SK-N-SH (cell line): ENCODE measurements at regions not wholly inside any gene's neighbourhood (a gene's known extent, or its start where the extent isn't known, plus 50 kb on each side); places are given as distances from the start of the nearest gene placed in this dataset.
"Not testable (repeated sequence)": the region's sequence is repeated elsewhere in the genome, so short reads cannot be mapped to it uniquely, and the experiment has no call there.

ENCODE experiments used
- CTCF ChIA-PET: fragments of 300-600, 350-600 bp; formaldehyde crosslinking; extraction: SDS; loops from one replicate; lab custom pipeline; 2021; lab: Yijun Ruan, JAX
- POLR2A ChIA-PET: fragments of 350-600 bp; sonication (Branson Sonifier 250); formaldehyde crosslinking; extraction: SDS; loops from one replicate; lab custom pipeline; 2020; ENCODE audit warnings: antibody characterized with exemption, inconsistent platforms; lab: Yijun Ruan, JAX
- DNase-seq: peaks from one replicate; pipeline ENCODE4 v3.0.0; 2012
- H2AFZ ChIP-seq: fragments of 200-600 bp; sonication (generic); 2 replicates; pipeline ENCODE4 v1.8.1; 2016; ENCODE audit warnings: antibody characterized with exemption, mild to moderate bottlenecking, low read depth
- H3F3A ChIP-seq: fragments of 200-600 bp; sonication (generic); replicated peaks from 2 replicates; pipeline ENCODE3; 2016; ENCODE audit warnings: antibody characterized with exemption, mild to moderate bottlenecking; ENCODE audit not compliant: insufficient read depth
- H3K27ac ChIP-seq, 2 experiments: fragments of 200-500 bp in 1 of 2; fragments of 200-600 bp in 1 of 2; sonication (Bioruptor generic) in 1 of 2; sonication (generic), shearing (Covaris generic) in 1 of 2; 2 replicates each; pipeline versions ENCODE4 v1.5.1 to v1.6.1; 2014 to 2016; ENCODE audit warnings: low read depth in 2 of 2, inconsistent platforms in 1 of 2, low read length in 1 of 2, mild to moderate bottlenecking in 1 of 2, mixed read lengths in 1 of 2
- H3K27me3 ChIP-seq: fragments of 200-600 bp; sonication (generic), shearing (Covaris generic); 2 replicates; pipeline ENCODE4 v1.6.1; 2016; ENCODE audit warnings: mixed run types; ENCODE audit not compliant: insufficient read depth
- H3K36me3 ChIP-seq, 2 experiments: fragments of 200-500 bp in 1 of 2; fragments of 200-600 bp in 1 of 2; sonication (Bioruptor generic) in 1 of 2; sonication (generic) in 1 of 2; replicated peaks in 1 of 2; 2 replicates each; pipeline versions ENCODE3 to v1.5.1; 2014 to 2016; ENCODE audit warnings: low read length in 1 of 2, mild to moderate bottlenecking in 1 of 2; ENCODE audit not compliant: insufficient read depth in 2 of 2, control insufficient read depth in 1 of 2
- H3K4me1 ChIP-seq, 2 experiments: fragments of 200-500 bp in 1 of 2; fragments of 200-600 bp in 1 of 2; sonication (Bioruptor generic) in 1 of 2; sonication (generic), shearing (Covaris generic) in 1 of 2; 2 replicates each; pipeline versions ENCODE4 v1.5.1 to v1.6.1; 2014 to 2016; ENCODE audit warnings: low read depth in 1 of 2, low read length in 1 of 2, mixed run types in 1 of 2; ENCODE audit not compliant: insufficient read depth in 2 of 2, control insufficient read depth in 1 of 2
- H3K4me2 ChIP-seq: fragments of 200-600 bp; sonication (generic), shearing (Covaris generic); 2 replicates; pipeline ENCODE4 v1.6.1; 2017; ENCODE audit warnings: mixed run types
- H3K4me3 ChIP-seq, 2 experiments: fragments of 200-500 bp in 1 of 2; fragments of 200-600 bp in 1 of 2; sonication (Bioruptor generic) in 1 of 2; sonication (generic), shearing (Covaris generic) in 1 of 2; 2 replicates each; pipeline versions ENCODE4 v1.5.1 to v1.8.1; 2014 to 2016; ENCODE audit warnings: low read depth in 2 of 2, inconsistent platforms in 1 of 2, low read length in 1 of 2, mild to moderate bottlenecking in 1 of 2, mixed read lengths in 1 of 2, moderate library complexity in 1 of 2
- H3K79me2 ChIP-seq: fragments of 200-600 bp; sonication (generic); 2 replicates; pipeline ENCODE4 v1.8.1; 2017; ENCODE audit warnings: mild to moderate bottlenecking; ENCODE audit not compliant: insufficient read depth
- H3K9ac ChIP-seq: fragments of 200-600 bp; sonication (generic); 2 replicates; pipeline ENCODE4 v1.6.1; 2017; ENCODE audit warnings: mixed run types
- H3K9me2 ChIP-seq: fragments of 200-600 bp; sonication (generic); 2 replicates; pipeline ENCODE4 v1.6.1; 2017; ENCODE audit warnings: mixed run types
- H3K9me3 ChIP-seq: fragments of 200-600 bp; sonication (generic); 2 replicates; pipeline ENCODE4 v1.6.1; 2017; ENCODE audit warnings: mixed run types, mild to moderate bottlenecking, moderate library complexity
- H4K20me1 ChIP-seq: fragments of 200-600 bp; sonication (generic); 2 replicates; pipeline ENCODE4 v1.6.1; 2017; ENCODE audit warnings: mild to moderate bottlenecking, mixed run types; ENCODE audit not compliant: insufficient read depth
- CHD2 ChIP-seq: fragments of 150-350 bp; IDR thresholded peaks from 2 replicates; pipeline ENCODE4 v1.6.1; 2018; ENCODE audit warnings: low read length; ENCODE audit not compliant: partially characterized antibody
- CTCF ChIP-seq: fragments of 200-600 bp; sonication (generic); IDR thresholded peaks from 2 replicates; pipeline ENCODE4 v1.6.1; 2017; ENCODE audit warnings: antibody characterized with exemption, mild to moderate bottlenecking, moderate library complexity
- EP300 ChIP-seq, 2 experiments: IDR thresholded peaks; 2 replicates each; pipeline versions ENCODE4 v1.4.0 to v1.6.1; 2012; ENCODE audit warnings: borderline replicate concordance in 1 of 2, low read depth in 1 of 2, low read length in 1 of 2
- FOXJ3 ChIP-seq: sonication (generic); formaldehyde crosslinking; IDR thresholded peaks from 2 replicates; pipeline ENCODE4 v1.5.1; 2020; ENCODE audit warnings: mild to moderate bottlenecking, missing genetic modification reagents
- GATA2 ChIP-seq: sonication (generic); formaldehyde crosslinking; IDR thresholded peaks from 2 replicates; pipeline ENCODE4 v1.5.0; 2020; ENCODE audit warnings: mild to moderate bottlenecking, missing genetic modification reagents
- MEF2A ChIP-seq: IDR thresholded peaks from 2 replicates; pipeline ENCODE4 v1.4.0; 2012; ENCODE audit warnings: low read depth, borderline replicate concordance
- MXI1 ChIP-seq: IDR thresholded peaks from 2 replicates; pipeline ENCODE4 v1.6.1; 2012; ENCODE audit warnings: mild to moderate bottlenecking, low read depth, low read length, improper control_type of control experiment
- NRF1 ChIP-seq: IDR thresholded peaks from 2 replicates; pipeline ENCODE4 v1.6.1; 2012; ENCODE audit warnings: low read depth, mild to moderate bottlenecking, low read length
- POLR2AphosphoS5 ChIP-seq: IDR thresholded peaks from 2 replicates; pipeline ENCODE4 v1.6.1; 2012; ENCODE audit warnings: low read depth, low read length
- RFX5 ChIP-seq: IDR thresholded peaks from 2 replicates; pipeline ENCODE4 v1.6.1; 2012; ENCODE audit warnings: mild to moderate bottlenecking, improper control_type of control experiment, low read length
- TCF12 ChIP-seq: IDR thresholded peaks from 2 replicates; pipeline ENCODE4 v1.4.0; 2012
- USF2 ChIP-seq: fragments of 150-350 bp; IDR thresholded peaks from 2 replicates; pipeline ENCODE4 v1.6.1; 2017; ENCODE audit warnings: antibody characterized with exemption, low read length, low read depth, borderline replicate concordance
- YY1 ChIP-seq: IDR thresholded peaks from 2 replicates; pipeline ENCODE4 v1.4.0; 2012; ENCODE audit warnings: low read depth, mild to moderate bottlenecking
- WGBS: methylation state at CpG from one replicate; pipeline ENCODE4 v1.1.6; 2017; ENCODE audit warnings: low lambda C conversion rate; 5-methylcytosine and 5-hydroxymethylcytosine counted together

GRCh38 chr10:63825111-63825510 is 303.9 kb downstream of the REEP3 start:
- no peak for DNase-seq

GRCh38 chr10:63825766-63826165 is 304.6 kb downstream of the REEP3 start:
- H3K4me1 ChIP-seq, result no peaks in the 10 kb centered on the region
- H3K9ac ChIP-seq, result no peak overlapping the region
- CTCF ChIA-PET, result no interaction called here
- no peak overlapping the region for H2AFZ ChIP-seq
- no peak for DNase-seq
- TF ChIP-seq MXI1 (no peak), CHD2 (no peak), USF2 (no peak), CTCF (no peak), EP300 (IDR thresholded peaks at IDR 0.05; ENCODE audit: borderline replicate concordance in 1 of 2, low read depth in 1 of 2, low read length in 1 of 2) (no peak), TCF12 (no peak)
- no peaks in the 10 kb centered on the region for H3K79me2 ChIP-seq
- 32% methylated on average over 5 of the region's 5 CpGs for WGBS
- no peaks in the 10 kb centered on the region for H3K9me3 ChIP-seq
- H3K36me3 ChIP-seq, result no peaks in the 10 kb centered on the region
- no peak overlapping the region for H3K27ac ChIP-seq
- H3K4me2 ChIP-seq, result no peak overlapping the region
- no peaks in the 10 kb centered on the region for H3K9me2 ChIP-seq
- no peaks in the 10 kb centered on the region; the same call in 1 of the 2 replicates for H3K27me3 ChIP-seq
- POLR2A ChIA-PET, result no interaction called here
- H4K20me1 ChIP-seq, result no peaks in the 10 kb centered on the region
- no peak overlapping the region for H3K4me3 ChIP-seq
- no peaks in the 10 kb centered on the region for H3F3A ChIP-seq

More at GRCh38 chr10:63825111-63825510, 303.9 kb downstream of the REEP3 start:
- H3K4me3 ChIP-seq, result no peak overlapping the region
- H3K9me2 ChIP-seq, result no peaks in the 10 kb centered on the region
- no peaks in the 10 kb centered on the region for H3K4me1 ChIP-seq
- no peak overlapping the region for H3K27ac ChIP-seq
- no peak overlapping the region for H3K4me2 ChIP-seq
- H3K9me3 ChIP-seq, result no peaks in the 10 kb centered on the region
- H2AFZ ChIP-seq, result no peak overlapping the region
- no peaks in the 10 kb centered on the region for H3K36me3 ChIP-seq
- H3K9ac ChIP-seq, result no peak overlapping the region
- no peak for TF ChIP-seq NRF1
- TF ChIP-seq YY1, result no peak
- TF ChIP-seq RFX5, result no peak
- TF ChIP-seq POLR2AphosphoS5, result no peak
- TF ChIP-seq MEF2A, result no peak
- no peak for TF ChIP-seq FOXJ3 (CRISPR knock-in tag)
- TF ChIP-seq GATA2 (CRISPR knock-in tag), result no peak
- POLR2A ChIA-PET, result no interaction called here
- no peaks in the 10 kb centered on the region for H4K20me1 ChIP-seq
- H3F3A ChIP-seq, result no peaks in the 10 kb centered on the region
- CTCF ChIA-PET, result no interaction called here
- H3K27me3 ChIP-seq, result no peaks in the 10 kb centered on the region; the same call in 1 of the 2 replicates
- no peaks in the 10 kb centered on the region for H3K79me2 ChIP-seq

GRCh38 chr10:63827018-63827417 is 305.8 kb downstream of the REEP3 start:
- H2AFZ ChIP-seq, H3K9ac ChIP-seq, CTCF ChIA-PET, H3K36me3 ChIP-seq, H3F3A ChIP-seq, H4K20me1 ChIP-seq, H3K27me3 ChIP-seq, H3K9me2 ChIP-seq, H3K9me3 ChIP-seq, H3K27ac ChIP-seq, H3K4me3 ChIP-seq, DNase-seq, H3K79me2 ChIP-seq, POLR2A ChIA-PET, H3K4me2 ChIP-seq, H3K4me1 ChIP-seq: not testable (repeated sequence)
- 31% methylated on average over 3 of the region's 3 CpGs for WGBS
